ENCODE measurements at regions not wholly inside any gene's neighbourhood (a gene's known extent, or its start where the extent isn't known, plus 50 kb on each side); places are given as distances from the start of the nearest gene placed in this dataset.
A peak's percentile ranks its signal among the peaks of the same experiment; 100 is the strongest.
"Not testable (repeated sequence)": the region's sequence is repeated elsewhere in the genome, so short reads cannot be mapped to it uniquely, and the experiment has no call there.

DNA sequence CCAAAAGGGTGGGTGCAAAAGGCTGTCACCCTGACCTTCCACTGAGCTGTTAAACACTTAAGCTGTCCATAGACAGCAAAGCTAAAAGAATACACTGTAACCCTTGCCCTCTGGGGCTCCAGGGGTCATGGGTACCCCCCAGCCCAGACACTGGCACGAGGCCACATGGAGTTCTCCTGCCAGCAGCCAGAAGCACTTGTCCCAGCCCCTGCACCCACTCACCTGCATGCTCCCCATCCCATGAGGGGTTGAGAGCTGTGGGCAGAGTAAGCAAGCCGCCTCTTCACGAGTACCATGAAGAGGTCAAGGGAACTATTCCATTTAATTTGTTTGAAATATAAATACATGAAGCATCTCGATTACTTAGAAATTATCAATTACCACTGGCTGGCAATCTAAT lies 867.1 kb upstream of the ZEB2 start:
- no peak for DNase-seq

DNA sequence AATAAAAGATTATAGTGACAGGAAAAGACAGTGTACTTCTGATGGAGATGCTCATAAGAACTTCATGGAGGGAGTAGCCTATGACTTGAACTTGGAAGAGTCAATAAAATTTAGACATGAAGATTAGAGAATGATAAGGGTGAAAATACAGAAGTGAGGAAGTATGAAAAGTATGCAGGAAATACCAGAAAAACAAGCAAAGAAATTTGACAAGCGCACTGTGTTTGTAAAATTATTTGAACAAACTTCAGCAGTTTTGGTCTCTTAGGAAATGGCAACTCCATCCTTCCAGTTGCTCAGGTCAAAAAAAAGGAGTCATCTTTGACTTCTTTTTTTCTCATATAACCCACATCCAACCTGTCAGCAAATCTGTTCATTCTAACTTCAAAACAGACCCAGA lies 864.0 kb upstream of the ZEB2 start:
- DNase-seq = no peak

DNA sequence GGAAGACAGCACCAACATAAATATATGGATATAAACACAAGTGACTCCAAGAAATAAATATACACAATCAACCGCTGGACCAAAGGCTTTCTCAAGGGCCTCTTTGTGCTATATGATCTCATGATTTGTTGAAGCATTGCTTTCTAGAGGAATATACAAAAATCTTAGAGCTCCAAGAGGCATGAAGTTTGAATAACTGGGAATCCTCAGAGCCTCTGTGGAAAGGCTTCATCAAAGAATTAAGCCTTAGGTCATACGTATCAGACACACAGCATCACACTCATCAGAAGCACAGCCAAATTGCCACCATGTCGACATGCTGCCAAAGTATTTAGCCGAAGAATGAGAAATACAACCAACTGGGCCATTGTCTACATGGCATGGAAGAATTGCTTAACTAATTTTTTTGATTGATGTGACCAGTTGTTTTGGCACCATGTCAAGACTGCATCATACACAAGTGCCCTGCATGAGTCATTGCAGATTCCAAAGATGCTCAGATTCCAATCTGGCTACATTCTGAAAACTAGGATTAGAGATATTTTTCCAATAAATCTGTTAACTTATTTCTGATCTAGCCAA lies 860.6 kb upstream of the ZEB2 start:
- no peak for DNase-seq

DNA sequence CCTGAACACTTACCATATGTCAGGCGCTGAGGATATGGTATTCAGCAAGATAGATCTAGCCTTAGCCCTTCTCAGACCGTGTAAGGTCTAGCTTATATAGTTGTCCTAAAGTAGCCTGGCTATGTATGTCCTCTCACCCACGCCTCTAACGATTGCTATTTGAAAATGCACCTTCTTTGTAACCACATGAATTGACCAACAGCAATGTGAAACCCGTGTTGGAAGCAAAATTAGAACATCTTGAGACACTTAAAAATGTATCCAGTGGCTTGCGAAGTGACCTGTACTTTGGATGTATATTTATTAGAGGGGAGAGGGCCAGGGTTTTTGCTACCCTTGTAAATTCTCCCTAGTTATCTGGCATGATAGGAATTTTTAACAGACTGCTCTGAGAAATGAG lies 860.0 kb upstream of the ZEB2 start:
- DNase-seq = no peak

DNA sequence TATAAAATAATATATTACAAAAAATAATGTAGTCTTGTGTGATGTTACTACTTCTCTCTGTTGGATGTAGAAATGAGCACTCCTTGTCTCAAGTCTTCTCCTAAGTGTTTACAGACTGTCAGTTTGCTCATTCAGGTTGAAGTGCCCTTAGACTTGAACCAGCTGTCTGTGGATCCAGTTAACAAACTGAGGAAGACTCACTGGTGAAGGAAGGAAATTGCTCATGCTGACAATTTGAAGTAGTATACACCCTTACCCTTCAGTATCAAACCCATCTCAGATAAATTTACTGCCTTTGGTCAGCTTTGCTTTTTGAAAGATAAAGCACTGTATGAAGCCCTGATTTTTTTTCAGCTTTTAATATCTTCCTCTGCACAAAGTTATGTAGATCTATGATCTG lies 854.2 kb upstream of the ZEB2 start:
- DNase-seq = no peak

DNA sequence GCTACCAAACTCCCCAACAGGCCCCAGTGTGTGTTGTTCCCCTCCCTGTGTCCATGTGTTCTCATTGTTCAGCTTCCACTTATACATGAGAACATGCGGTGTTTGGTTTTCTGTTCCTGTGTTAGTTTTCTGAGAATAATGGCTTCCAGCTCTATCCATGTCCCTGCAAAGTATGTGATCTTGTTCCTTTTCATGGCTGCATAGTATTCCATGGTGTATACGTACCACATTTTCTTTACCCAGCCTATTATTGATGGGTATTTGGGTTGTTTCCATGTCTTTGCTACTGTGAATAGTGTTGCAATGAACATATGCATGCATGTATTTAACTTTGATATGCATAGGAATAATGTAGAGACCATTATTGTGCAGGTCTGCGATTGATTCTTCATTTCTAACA lies 847.4 kb upstream of the ZEB2 start:
- not testable (repeated sequence) for DNase-seq

DNA sequence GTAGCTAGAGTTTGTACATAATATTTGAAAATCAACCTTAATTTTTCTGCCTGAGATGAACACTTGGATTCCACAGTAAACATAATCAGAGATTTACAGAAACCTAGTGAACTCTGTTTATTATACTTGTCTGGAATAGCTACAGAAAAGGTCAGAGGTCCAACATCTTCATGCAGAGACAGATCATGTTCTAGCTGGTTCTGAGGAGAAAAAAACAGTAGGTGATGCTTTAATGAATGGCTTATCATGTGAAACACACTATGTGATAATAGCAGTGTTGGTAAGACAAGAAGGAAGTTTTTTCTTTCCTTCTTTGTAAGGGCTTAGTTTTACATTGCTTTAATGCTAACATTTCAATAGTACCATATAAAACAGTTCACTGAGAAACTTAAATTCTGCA lies 846.4 kb upstream of the ZEB2 start:
- DNase-seq = no peak

DNA sequence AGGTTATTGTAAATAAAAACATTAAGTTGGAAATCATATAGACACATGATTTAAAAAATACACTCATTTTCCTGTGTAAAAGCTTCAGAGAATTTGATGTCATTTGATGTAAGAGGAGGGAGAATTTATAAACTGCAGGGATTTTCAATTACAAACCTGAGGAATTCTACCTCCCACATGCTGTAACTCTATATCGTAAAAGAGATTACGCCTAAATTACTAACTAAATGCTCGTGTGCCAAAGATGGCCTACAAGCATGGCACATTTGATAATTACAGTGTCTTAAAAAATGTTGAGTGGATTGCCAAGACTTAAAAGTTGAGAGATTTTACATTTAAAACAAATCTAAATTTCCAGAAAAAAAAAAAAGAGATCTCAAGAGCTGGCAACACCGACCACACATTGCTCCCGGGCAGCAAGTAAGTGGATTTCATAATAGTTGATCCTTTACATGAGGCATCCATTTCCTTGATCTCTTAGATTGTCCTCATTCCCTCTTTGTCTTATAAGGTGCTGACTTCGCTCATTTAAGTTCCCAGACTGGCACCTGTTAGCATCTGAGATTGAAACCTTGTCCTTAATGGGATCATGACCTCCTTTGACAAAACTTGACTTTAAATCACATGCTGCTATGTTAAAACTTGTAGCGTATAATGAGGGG lies 840.3 kb upstream of the ZEB2 start:
- DNase-seq = no peak

DNA sequence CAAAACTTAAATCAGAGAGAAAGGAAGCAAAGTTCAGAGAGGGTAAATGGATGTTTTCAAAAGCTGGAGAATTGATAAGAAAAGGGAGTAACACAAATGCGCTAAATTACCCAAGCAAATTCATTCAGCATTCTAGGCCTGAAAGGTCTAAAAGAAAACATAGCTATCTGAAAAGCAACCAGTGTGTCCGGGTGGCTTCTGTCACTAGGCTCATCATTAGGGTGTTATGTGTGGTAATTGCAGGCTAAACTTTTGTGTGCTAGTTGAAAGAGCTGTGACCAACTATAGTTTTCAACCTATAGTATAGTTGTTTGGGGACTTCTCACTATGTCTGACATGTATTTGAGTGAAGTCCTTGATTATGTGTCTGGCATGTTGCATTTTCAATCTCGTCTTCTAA lies 839.6 kb upstream of the ZEB2 start:
- no peak for DNase-seq

DNA sequence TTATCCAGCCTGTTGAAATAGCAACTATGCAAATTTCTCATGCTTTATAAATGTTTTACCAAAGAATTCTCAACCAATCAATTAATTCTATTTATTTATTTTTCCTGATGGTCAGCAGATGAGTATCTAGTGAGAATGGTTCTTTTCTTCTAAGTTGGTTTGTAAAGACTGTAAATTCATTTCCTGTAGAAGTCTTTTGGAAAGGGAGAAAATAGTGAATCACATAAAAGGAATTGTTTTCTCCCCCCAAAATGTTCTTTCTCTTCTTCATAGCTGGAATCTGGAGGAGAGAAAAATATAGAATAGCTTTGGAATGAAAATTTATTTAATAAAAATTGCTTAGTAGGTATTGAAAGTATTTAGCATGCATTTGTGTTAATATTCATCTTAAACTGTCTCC lies 836.1 kb upstream of the ZEB2 start:
- DNase-seq = no peak

DNA sequence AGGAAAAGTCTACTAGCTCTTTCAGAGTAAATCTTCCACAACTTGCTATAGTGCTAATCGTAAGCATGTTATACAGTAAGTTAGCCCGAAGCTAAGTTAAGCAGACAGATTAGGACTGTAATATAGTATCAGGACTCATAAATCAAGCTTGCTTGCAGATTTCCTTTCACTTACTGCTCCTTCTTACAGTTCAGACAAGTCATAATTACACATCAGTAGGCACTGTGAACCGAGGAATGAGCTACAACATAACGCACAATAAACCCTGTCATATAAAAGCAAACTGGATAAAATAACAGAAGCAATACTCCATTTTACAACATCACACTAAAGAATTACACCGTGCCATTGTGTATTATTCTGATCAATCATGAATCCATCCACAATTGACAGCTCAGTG lies 832.6 kb upstream of the ZEB2 start:
- no peak for DNase-seq

DNA sequence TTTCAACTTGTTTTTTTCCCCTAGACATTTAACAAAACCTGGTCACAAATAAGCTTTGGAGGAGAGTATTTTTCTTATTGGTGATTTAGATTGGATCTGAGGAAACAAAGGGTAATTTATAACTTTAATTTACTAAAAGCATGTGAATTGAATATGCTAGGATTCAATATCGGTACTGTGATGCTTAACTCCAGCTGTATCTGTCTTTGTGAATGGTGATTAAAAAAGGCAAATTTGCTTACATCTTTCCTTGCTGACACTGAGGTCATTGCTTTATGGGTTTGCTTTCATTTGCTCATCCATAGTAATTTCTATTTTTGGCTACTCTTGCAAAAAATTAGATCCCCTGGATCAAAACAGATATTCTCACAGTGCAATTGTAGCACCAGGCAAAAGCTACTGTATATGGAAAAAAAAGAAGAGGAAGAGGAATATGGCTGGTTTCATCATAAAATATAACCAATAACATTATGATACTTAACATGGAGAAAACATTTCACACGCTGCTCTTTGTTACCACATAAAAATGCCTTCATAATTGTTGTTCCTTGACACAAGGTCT lies 832.0 kb upstream of the ZEB2 start:
- no peak for DNase-seq

DNA sequence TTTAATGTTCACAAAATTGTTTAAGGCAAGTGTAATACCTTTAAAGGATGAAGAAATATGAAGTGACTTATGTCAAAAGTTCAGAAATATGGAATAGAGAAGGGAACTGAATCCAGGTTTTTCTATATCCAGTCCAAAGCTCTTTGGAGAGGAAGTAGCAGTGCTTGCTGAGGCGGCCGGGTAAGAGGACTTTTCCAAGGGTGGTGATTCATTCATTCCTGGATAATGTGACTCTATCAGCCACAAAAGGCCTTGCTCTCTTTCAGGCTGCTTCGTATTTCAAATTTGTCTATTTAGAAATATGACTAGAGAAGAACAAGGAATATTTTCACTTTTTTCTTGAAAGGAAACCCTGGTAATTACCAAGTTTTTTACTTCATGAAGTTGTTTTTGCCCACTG lies 830.1 kb upstream of the ZEB2 start:
- DNase-seq = no peak

DNA sequence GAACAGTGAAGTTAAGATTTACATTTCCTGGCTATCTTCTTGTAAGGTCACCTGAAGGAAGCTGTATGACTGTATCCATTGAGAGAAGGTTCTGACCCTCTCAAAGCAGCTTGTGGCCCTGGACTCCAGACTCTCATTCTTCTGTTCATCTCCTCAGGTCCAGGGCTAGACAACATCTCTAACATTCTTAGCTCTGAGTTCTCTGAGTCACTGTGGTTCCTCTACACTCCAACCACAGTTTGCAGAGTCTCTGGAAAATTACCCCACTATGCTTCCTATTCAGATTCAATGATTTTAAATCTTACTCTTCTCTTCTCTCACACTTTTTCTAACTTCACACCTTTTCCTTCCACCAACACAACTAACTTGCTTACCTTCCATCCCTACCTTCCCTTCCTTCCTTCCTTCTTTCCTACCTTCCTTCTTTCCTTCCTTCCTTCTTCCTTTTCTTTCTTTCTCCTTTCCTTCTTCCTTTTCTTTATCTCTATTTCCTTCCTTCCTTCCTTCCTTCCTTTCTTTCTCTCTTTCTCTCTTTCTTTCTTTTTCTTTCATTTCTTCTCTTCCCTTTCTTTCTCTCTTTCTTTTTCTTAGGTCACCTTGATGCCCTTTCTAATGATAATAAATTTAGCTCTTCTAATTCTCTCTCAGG lies 824.3 kb upstream of the ZEB2 start:
- no peak for DNase-seq

DNA sequence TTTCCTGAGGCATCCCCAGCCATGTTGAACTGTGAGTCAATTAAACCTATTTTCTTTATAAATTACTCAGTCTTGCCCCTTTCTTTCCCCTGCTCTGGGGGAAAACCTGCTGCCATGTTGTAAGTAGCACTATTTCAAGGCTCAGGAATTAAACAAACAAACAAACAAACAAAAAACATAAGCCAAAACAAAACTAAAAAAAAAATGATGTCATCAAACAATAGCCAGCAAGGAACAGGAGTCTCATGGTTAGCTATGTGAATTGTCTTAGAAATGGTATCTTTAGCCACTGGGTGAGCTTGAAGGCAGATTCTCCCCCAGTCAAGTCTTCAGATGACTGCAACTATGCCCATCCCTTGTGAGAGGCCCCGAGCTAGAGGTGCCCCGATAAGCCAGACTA lies 823.4 kb upstream of the ZEB2 start:
- no peak for DNase-seq

DNA sequence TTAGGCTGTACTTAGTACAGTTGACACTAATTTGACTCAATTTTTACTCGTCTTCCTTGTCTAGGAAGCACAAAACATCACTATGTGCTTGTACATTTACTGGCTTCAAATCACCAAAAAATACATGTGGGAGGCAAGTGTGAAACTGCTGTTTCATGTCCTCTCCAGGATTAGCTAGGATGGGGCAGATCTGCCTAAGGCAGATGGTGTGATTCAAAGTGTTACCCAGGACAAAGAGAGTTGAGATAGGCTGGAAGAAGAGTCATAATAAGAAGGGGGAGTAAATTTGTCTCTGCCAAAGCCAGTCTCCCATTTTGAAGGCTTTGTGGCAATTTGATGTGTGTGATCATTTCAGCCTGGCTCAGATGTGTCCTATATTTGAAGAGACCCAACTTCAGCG lies 821.6 kb upstream of the ZEB2 start:
- DNase-seq = no peak

DNA sequence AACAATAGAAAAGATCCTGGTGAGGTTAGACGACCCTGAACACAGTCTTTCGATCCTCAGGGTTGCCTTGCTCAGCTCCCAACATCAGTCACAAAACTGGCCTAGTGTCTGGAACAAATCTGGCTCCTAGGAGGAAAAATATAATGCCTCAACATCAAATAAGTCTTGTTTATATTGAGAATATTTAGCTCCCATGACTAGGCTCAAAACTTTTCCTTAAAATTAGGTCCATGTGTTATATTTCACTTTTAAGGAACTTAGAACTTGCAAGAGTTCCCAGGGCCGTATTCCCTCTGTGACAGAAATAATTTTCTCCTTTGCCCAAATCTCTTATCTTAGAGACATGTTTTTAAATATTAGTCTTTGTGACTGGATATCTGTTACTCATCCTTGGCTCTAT lies 819.7 kb upstream of the ZEB2 start:
- DNase-seq = no peak

DNA sequence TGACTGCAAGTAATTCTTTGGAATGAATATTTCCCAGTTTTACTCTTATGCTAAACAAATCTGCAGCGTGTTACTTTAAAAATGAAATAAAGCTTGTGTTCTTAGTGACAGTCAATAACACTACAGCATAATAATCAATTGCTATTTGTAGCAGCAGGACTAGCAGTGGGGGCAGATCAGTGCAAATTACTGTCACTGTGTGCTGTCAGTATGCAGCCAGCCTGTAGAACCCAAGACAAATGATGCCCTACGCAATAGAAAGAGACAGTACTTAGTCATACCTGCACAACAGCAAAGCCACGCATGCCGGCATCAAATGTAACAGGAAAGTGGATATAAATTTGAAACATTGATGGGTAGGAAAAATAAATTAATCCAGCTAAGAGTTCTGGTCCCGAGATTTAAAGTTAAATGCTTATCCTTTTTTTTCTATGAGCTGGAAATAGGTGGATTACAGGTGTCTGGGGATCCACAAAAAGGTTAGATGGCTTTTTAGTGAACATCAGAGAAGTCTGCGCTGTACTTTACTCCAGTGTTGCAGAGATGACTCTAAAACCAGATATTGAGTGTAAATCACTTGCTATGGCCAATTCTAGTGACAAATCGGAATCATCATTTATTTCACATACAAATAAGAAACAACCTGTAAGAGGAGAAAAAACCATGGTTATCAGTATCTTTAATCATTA lies 812.4 kb upstream of the ZEB2 start:
- DNase-seq = no peak

DNA sequence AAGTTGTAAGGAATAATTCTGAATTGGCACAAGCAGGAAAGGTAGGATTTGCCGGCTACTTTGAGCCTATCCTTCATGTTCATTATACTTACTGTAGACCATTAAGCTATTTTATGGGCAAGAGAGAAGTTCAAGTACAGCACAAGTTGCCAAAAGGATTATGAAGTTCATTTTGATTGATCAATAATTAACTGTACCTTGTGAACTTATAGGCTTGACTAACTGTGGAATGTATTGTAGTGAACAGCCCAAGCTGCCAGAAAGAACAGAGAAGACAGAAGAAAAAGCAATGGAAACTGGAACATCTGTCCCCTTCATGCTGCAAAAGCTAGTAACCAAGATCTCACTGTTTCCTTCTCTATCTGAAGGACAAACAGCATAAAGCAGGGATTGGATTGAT lies 810.1 kb upstream of the ZEB2 start:
- no peak for DNase-seq

DNA sequence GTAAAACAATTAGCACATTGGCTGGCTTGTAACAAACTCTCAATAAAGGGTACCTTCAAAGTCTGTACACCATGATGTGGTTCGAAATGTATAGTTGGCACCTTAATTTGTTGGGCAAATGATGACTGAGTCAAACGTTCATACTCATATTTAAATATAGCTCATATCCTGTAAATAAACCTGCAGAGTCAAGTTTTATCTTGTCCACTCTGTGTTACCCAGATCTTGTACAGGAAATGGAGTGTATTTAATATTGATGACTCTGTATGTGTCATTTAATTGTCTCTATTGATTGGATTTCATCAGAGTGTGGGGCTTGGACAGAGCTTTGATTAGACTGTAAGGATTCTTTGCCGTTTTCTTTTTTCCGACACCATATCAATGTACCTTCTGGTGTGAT lies 805.6 kb upstream of the ZEB2 start:
- no peak for DNase-seq

DNA sequence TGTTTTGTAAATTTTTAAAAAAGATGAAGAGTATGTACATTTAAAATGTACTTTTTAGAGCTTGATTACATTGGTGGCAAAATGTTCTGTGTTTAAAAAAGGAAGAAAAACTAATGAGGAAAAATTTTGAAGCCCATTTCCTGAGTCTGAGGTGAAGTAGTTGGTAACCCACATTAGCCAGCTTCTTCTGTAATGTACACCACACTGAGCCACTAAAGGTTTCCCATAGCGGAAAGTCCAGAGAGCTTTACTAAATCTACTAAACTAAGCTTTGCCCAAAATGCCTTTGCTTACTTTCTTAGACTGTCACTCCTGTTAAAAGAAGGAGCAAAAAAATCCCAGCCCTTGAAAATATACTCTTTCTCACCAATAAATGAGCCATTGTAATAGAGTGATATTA lies 804.8 kb upstream of the ZEB2 start:
- no peak for DNase-seq

DNA sequence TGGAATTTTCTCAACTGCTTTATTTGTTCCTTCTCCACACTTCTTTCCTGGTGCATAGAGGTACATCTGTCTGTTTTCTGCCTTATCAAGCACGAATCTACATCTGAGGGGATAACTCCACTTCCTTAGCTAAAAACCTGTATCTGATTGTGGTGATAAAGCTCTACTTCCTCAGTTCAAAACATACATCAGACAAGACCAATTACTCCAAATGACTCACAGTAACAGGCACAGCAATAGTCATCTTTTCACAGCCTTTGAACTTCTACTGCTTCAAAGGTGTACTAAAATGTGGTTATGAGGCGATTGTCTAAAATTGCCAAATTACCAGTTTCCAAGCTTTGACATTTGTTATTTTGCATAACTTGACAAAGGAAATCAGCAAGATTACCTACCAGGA lies 803.6 kb upstream of the ZEB2 start:
- DNase-seq = peak; percentile 2

DNA sequence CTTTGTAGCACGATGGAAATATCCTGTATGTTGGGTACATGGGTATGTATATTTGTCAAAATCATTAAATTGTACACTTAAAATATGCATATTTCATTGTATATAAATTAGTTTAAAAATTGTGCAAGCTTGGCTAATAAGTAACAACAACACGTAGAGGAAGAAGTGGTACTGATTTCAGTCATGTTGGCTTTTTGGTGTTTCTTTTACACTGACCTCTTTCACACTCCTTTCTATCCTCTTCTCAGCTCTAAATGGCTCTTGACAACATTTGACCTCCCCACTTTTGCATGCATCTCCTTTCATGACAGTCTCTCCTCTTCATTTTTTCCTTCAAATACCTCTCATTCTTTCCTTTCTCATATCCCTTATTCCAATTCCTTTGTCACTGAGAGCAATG lies 801.4 kb upstream of the ZEB2 start:
- DNase-seq = no peak

DNA sequence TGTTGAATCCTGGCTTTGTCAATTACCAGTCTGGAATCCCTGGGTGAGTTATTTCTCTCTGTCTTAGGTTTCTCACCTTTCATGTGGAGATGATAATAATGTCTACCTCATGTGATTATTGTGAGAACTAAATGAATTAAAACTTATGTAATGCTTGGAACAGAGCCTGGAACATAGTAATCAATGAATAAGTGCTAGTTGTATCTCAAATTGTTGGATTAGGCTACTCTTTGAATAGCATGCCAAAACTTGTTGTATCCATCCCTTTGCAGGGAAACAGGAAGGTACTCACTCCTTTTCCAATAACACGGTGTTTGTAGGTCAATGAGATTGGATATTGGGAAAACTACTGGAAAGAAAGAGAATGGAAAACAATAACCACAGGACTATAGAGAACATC lies 796.6 kb upstream of the ZEB2 start:
- no peak for DNase-seq

Measured in CD4-positive, alpha-beta T cell treated with Interleukin-21 for 1 hour (primary cell).